ENCODE measurements at regions not wholly inside any gene's neighbourhood (a gene's known extent, or its start where the extent isn't known, plus 50 kb on each side); places are given as distances from the start of the nearest gene placed in this dataset.

- TF ChIP-seq, protein P1, sequence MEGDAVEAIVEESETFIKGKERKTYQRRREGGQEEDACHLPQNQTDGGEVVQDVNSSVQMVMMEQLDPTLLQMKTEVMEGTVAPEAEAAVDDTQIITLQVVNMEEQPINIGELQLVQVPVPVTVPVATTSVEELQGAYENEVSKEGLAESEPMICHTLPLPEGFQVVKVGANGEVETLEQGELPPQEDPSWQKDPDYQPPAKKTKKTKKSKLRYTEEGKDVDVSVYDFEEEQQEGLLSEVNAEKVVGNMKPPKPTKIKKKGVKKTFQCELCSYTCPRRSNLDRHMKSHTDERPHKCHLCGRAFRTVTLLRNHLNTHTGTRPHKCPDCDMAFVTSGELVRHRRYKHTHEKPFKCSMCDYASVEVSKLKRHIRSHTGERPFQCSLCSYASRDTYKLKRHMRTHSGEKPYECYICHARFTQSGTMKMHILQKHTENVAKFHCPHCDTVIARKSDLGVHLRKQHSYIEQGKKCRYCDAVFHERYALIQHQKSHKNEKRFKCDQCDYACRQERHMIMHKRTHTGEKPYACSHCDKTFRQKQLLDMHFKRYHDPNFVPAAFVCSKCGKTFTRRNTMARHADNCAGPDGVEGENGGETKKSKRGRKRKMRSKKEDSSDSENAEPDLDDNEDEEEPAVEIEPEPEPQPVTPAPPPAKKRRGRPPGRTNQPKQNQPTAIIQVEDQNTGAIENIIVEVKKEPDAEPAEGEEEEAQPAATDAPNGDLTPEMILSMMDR (conservative IDR thresholded peaks at IDR 0.05; ENCODE audit: low read depth, low read length), result no peak
- no peak for TF ChIP-seq RAD21 (IDR thresholded peaks at IDR 0.05; ENCODE audit: low read length)
- no peak for TF ChIP-seq POLR2A (IDR thresholded peaks at IDR 0.05; ENCODE audit: low read depth, low read length)
- TF ChIP-seq, protein P2, sequence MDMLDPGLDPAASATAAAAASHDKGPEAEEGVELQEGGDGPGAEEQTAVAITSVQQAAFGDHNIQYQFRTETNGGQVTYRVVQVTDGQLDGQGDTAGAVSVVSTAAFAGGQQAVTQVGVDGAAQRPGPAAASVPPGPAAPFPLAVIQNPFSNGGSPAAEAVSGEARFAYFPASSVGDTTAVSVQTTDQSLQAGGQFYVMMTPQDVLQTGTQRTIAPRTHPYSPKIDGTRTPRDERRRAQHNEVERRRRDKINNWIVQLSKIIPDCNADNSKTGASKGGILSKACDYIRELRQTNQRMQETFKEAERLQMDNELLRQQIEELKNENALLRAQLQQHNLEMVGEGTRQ (IDR thresholded peaks at IDR 0.05; ENCODE audit: low read depth, low read length), result no peak
- TF ChIP-seq NFE2L2 (IDR thresholded peaks at IDR 0.05; ENCODE audit: low read depth, low read length), result no peak
- TF ChIP-seq RCOR1 (IDR thresholded peaks at IDR 0.05; ENCODE audit: insufficient replicate concordance, low read length), result no peak
- no peak for TF ChIP-seq BHLHE40 (IDR thresholded peaks at IDR 0.05; ENCODE audit: low read depth, low read length)
- TF ChIP-seq, protein P3, sequence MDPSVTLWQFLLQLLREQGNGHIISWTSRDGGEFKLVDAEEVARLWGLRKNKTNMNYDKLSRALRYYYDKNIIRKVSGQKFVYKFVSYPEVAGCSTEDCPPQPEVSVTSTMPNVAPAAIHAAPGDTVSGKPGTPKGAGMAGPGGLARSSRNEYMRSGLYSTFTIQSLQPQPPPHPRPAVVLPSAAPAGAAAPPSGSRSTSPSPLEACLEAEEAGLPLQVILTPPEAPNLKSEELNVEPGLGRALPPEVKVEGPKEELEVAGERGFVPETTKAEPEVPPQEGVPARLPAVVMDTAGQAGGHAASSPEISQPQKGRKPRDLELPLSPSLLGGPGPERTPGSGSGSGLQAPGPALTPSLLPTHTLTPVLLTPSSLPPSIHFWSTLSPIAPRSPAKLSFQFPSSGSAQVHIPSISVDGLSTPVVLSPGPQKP (IDR thresholded peaks at IDR 0.05; ENCODE audit: borderline replicate concordance, low read depth, low read length), result no peak
- no peak for TF ChIP-seq RFX5 (IDR thresholded peaks at IDR 0.05; ENCODE audit: low read depth, low read length)
- no peak for TF ChIP-seq CEBPB (IDR thresholded peaks at IDR 0.05; ENCODE audit: low read depth, low read length)
- TF ChIP-seq FOS (IDR thresholded peaks at IDR 0.05; ENCODE audit: low read depth, low read length), result no peak
- no peak for TF ChIP-seq MXI1 (IDR thresholded peaks at IDR 0.05; ENCODE audit: borderline replicate concordance, low read depth, low read length)
- no peak for TF ChIP-seq MAFK (IDR thresholded peaks at IDR 0.05; ENCODE audit: low read depth, low read length)
These were observed 227.6 kb downstream of the HAO1 start for GRCh38 chr20:7712661-7713060.
